GM12872 (cell line): ENCODE measurements at regions not wholly inside any gene's neighbourhood (a gene's known extent, or its start where the extent isn't known, plus 50 kb on each side); places are given as distances from the start of the nearest gene placed in this dataset.

Experiments used
- TF ChIP-seq, protein P1 (sequence below): IDR thresholded peaks from 3 replicates; pipeline ENCODE4 v1.5.1; 2011; ENCODE audit warnings: low read depth, mild to moderate bottlenecking, low read length, moderate library complexity; ENCODE audit not compliant: insufficient read depth

DNA sequence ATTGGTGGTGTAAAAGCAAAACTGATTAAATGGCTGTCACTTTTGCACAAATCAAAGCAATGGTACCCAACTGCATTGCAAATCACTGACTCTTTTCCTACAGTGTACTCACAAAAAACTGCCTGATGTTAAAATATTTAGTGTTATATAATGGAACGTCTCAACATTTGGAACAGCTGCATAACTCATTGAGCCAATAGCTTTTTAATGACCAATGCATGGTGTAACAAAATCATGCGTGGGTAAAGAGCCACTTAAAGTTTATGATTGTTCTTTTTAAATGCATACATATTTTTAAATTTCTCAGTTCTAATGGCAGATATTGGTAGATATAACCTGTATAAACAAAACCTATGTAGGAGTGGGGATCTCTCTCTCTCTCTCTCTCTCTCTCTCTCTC lies 204.0 kb upstream of the MPHOSPH6 start:
- TF ChIP-seq, protein P1, sequence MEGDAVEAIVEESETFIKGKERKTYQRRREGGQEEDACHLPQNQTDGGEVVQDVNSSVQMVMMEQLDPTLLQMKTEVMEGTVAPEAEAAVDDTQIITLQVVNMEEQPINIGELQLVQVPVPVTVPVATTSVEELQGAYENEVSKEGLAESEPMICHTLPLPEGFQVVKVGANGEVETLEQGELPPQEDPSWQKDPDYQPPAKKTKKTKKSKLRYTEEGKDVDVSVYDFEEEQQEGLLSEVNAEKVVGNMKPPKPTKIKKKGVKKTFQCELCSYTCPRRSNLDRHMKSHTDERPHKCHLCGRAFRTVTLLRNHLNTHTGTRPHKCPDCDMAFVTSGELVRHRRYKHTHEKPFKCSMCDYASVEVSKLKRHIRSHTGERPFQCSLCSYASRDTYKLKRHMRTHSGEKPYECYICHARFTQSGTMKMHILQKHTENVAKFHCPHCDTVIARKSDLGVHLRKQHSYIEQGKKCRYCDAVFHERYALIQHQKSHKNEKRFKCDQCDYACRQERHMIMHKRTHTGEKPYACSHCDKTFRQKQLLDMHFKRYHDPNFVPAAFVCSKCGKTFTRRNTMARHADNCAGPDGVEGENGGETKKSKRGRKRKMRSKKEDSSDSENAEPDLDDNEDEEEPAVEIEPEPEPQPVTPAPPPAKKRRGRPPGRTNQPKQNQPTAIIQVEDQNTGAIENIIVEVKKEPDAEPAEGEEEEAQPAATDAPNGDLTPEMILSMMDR = no peak

DNA sequence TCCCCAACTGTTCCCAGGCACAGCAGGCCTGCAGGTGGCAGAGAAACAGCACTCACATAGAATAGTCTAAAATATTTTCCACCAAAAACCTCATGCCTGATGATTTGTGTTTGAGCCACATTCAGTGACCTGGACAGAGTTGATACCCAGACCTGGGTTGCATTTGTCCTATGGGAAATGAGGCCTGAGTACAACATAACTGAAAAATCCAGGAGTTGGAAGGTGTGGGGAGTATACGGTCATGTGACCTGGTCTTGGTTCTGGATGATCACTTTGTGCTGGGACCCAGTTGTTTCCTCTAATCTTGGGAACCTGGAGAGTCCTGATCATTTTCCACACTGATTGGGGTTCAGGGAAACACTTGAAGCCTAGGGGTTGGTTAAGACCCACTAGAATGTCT lies 200.3 kb upstream of the MPHOSPH6 start:
- TF ChIP-seq, protein P1 = no peak

DNA sequence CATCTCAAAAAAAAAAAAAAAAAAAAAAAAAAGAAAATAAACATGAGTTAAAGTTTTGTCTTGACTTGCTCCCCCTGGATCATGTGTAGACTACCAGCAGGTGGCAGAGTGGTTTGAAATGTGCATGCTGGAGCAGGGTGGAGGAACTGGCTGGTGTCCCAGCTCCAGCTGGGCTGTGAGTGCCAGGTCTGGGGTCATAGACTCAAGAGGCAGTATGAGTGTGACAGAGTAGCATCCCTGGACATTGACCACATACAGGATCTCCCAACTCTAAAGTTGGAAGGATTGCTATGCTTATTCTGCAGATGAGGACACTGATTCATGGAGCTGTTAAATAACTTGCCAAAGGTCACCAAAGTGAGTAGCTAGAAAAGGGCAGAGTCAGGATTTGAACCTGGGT lies 198.0 kb upstream of the MPHOSPH6 start:
- TF ChIP-seq, protein P1 = peak; percentile 42; the same call in 2 of the 3 replicates

DNA sequence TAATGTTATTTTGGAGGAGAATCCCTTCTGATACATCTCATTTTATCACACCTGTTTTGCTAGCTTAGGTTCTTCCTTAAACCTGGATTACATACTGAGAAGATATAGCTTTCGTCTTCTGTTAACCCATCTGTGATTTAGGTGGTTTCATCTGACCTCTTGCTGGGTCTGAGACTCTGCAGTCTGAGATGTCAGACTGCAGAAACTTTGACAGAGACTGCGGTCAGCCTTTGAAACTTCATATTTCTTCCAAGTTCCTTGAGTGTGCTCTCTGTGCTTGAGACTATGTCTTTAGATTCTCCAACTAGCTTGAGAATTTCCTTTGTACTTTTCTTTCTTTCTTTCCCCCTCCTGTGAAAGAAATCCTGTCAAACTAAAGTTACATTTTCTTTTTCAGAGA lies 196.4 kb upstream of the MPHOSPH6 start:
- TF ChIP-seq, protein P1 = no peak

DNA sequence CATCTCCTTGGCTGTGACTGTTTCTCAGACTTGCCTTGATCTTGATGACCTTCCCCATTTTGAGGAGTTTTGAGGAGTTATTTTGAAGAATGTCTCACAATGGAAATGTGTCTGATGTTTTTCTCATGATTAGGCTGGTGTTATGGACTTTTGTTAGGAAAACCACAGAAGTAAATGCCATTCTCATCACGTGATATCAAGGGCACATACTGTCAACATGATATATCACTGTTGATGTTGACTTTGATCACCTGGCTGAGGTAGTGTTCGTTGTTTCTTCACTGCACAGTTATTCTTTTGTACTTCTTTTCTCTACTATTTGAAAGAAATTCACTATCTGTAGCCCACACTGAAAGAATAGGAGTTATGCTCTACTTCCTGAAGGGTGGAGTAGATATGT lies 194.7 kb upstream of the MPHOSPH6 start:
- TF ChIP-seq, protein P1 = no peak

DNA sequence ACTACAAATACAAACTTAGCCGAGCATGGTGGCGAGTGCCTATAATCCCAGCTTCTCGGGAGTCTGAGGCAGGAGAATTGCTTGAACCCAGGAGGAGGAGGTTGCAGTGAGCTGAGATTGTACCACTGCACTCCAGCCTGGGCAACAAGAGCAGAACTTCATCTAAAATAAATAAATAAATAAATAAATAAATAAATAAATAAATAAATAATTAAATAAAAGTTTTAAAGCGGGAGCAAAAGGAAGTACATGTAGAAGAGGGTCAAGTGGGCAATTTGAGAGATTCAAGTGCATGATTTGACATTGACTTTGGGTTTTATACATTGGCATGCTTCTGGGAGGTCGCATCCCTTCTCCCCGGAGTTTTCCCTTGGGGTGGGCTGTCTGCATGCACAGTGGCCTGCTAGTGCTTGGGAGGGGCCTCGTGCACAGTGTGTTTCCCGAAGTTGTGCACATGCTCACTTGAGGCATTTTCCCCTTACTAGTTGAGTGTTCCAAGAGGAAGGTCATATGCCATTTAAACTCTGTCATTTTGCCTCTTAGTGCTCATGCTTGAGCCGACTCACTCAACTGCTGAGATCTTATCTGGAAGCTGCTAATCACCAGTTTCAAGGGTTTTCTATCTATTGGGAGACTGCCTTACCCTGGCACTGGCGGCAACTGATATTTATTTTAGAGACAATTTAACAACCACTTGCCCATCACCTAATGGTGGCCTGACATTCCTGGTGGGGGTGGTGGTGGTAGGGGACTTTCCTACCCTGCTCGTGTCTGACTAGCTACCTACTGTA lies 193.2 kb upstream of the MPHOSPH6 start:
- TF ChIP-seq, protein P1 = no peak

DNA sequence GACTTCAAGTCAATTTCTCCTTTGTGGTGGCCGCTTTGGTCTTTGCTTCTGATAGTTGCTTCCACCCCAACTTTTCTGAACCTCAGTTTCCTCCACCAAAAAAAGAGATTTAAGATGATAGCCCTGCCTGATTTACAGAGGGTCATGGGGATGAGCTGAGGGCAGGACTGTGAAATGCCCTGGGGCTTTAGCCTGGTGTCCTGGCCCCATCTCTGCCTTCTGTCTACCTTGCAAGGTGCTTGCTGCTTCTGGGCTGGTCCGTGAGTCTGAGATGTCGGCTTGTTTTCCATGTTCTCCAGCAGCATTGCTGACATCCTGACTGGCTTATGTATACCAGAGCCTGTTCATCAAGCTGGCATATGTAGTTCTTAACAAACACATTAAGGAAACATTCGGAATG lies 191.9 kb upstream of the MPHOSPH6 start:
- TF ChIP-seq, protein P1 = no peak
